GM10248 (cell line): ENCODE measurements at regions not wholly inside any gene's neighbourhood (a gene's known extent, or its start where the extent isn't known, plus 50 kb on each side); places are given as distances from the start of the nearest gene placed in this dataset.
"Not testable (repeated sequence)": the region's sequence is repeated elsewhere in the genome, so short reads cannot be mapped to it uniquely, and the experiment has no call there.

Experiments used
- CTCF ChIA-PET: fragments of 300-600 bp; sonication (Branson Sonifier 250); formaldehyde crosslinking; extraction: SDS; loops from one replicate; lab custom pipeline; 2021; ENCODE audit warnings: antibody characterized with exemption; lab: Yijun Ruan, JAX
- POLR2A ChIA-PET: fragments of 350-650 bp; sonication (Branson Sonifier 250); formaldehyde crosslinking; extraction: SDS; loops from one replicate; lab custom pipeline; 2020; ENCODE audit warnings: antibody characterized with exemption; lab: Yijun Ruan, JAX
- DNase-seq: peaks from one replicate; pipeline ENCODE4 v3.0.0; 2012; ENCODE audit errors: extremely low spot score
- CTCF ChIP-seq: IDR thresholded peaks from 2 replicates; pipeline ENCODE4 v1.5.1; 2012; ENCODE audit warnings: mild to moderate bottlenecking, low read depth; ENCODE audit errors: extremely low read depth, missing control alignments, control extremely low read depth

- no peak for DNase-seq
- ChIA-PET CTCF (interaction anchor here (1.0 to 1.7 kb wide), 3 partner anchors 56 to 1799 kb away, joined by 4 to 7 read pairs (median 6); no protein-coding TSS in a partner anchor), POLR2A (no interaction called here)
- TF ChIP-seq CTCF: no peak
Measured at GRCh38 chr18:39574897-39575296, 2009.3 kb upstream of the CELF4 start.

- ChIA-PET POLR2A (no interaction called here), CTCF (interaction anchor here (1.0 kb wide), 4 partner anchors 10 to 1793 kb away, joined by 3 to 4 read pairs (median 4); no protein-coding TSS in a partner anchor)
- DNase-seq: peak; percentile 13
- TF ChIP-seq CTCF: peak; percentile 36
Measured at GRCh38 chr18:39571511-39571910, 2005.9 kb upstream of the CELF4 start.

GRCh38 chr18:39565551-39566230, 2000.1 kb upstream of the CELF4 start:
- DNase-seq, POLR2A ChIA-PET, CTCF ChIA-PET: not testable (repeated sequence)

- ChIA-PET POLR2A (no interaction called here), CTCF (no interaction called here)
- no peak for DNase-seq
- TF ChIP-seq CTCF: no peak
Measured at GRCh38 chr18:39564716-39565115, 1999.1 kb upstream of the CELF4 start.

GRCh38 chr18:39561126-39561525, 1995.5 kb upstream of the CELF4 start:
- no peak for DNase-seq
- TF ChIP-seq CTCF: no peak
- ChIA-PET CTCF (no interaction called here), POLR2A (no interaction called here)

GRCh38 chr18:39558658-39559057, 1993.1 kb upstream of the CELF4 start:
- ChIA-PET POLR2A (no interaction called here), CTCF (no interaction called here)
- no peak for TF ChIP-seq CTCF
- no peak for DNase-seq

GRCh38 chr18:39555496-39555895, 1989.9 kb upstream of the CELF4 start:
- POLR2A ChIA-PET: no interaction called here
- TF ChIP-seq CTCF: no peak
- DNase-seq: no peak
- CTCF ChIA-PET: no interaction called here
